Esophagus squamous epithelium (tissue), 5 donors: ENCODE measurements at regions not wholly inside any gene's neighbourhood (a gene's known extent, or its start where the extent isn't known, plus 50 kb on each side); places are given as distances from the start of the nearest gene placed in this dataset.

Source experiments
- DNase-seq: peaks from one replicate; lab custom pipeline; 2025; lab: John Stamatoyannopoulos, UW
- H3K27ac ChIP-seq, 4 donors: fragments of 200-600 bp; sonication (generic); one replicate each; pipeline ENCODE4 v1.5.1; 2016 to 2019; ENCODE audit warnings: mild to moderate bottlenecking in 1 of 4
- H3K27me3 ChIP-seq, 4 donors: fragments of 200-600 bp; sonication (generic); 1 replicate in 3 of 4; 2 replicates in 1 of 4; pipeline versions ENCODE4 v1.5.1 to v1.6.0; 2017 to 2021; ENCODE audit warnings: antibody characterized with exemption in 1 of 4
- H3K36me3 ChIP-seq, 3 donors: fragments of 200-600 bp; sonication (generic); one replicate each; pipeline ENCODE4 v1.5.1; 2016 to 2019
- H3K4me1 ChIP-seq, 3 donors: fragments of 200-600 bp; sonication (generic); one replicate each; pipeline ENCODE4 v1.5.1; 2017 to 2019
- H3K4me3 ChIP-seq, 4 donors: fragments of 200-600 bp; sonication (generic); 1 replicate in 3 of 4; 2 replicates in 1 of 4; pipeline ENCODE4 v1.5.1; 2016 to 2019; ENCODE audit warnings: mild to moderate bottlenecking in 2 of 4, moderate library complexity in 1 of 4
- H3K9me3 ChIP-seq, 3 donors: fragments of 200-600 bp; sonication (generic); one replicate each; pipeline ENCODE4 v1.5.1; 2016 to 2019
- POLR2A ChIP-seq, 4 donors: fragments of 450-650 bp; IDR thresholded peaks; one replicate each; pipeline ENCODE4 v1.6.1; 2017; ENCODE audit warnings: antibody characterized with exemption in 4 of 4, mild to moderate bottlenecking in 4 of 4, moderate library complexity in 3 of 4
- WGBS, 2 donors: methylation state at CpG; one replicate each; pipeline ENCODE4 v1.1.5; 2018; 5-methylcytosine and 5-hydroxymethylcytosine counted together
- intact Hi-C: fragments of 100-400 bp; cut with DNase I; formaldehyde crosslinking; loops from one replicate; pipeline ENCODE4 v1.15.0; 2022
- TF ChIP-seq, protein P1 (sequence below), 6 experiments: fragments of 450-650 bp in 4 of 6; fragments of 200-600 bp in 2 of 6; sonication (generic) in 2 of 6; IDR thresholded peaks; one replicate each; pipeline ENCODE4 v1.5.1; 2016 to 2019; ENCODE audit warnings: antibody characterized with exemption in 6 of 6, mild to moderate bottlenecking in 4 of 6, moderate library complexity in 4 of 6
- donor health status: DM: yes; HTN: yes; CAD: no.

DNA sequence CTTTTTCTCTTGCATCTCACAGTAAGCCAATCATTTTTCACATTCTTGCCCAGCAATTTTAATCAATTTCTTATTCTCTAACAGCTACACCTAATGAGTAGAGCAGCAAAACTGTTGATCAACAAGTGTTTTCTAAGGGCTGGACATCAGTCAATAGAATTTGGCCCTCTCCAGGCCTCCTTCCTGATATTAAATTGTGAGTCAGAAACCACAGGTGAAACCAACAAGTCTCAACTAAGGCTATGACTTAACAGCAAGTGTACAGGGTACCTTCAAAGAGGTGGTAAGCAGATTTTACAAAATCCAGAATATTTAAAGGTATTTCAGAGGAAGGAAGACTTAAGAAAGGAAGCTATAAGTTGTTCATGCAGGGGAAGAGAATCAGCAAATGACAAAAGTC lies 156.5 kb upstream of the ARHGAP24 start:
- intact Hi-C loops, result loop anchor here (2.0 kb wide), 1 partner anchor 16 kb away; no protein-coding TSS in a partner anchor
- DNase-seq, result no peak
- Histone ChIP-seq H3K36me3 (no peaks in the 10 kb centered on the region), H3K27me3 (no peaks in the 10 kb centered on the region), H3K4me3 (no peak overlapping the region), H3K4me1 (no peaks in the 10 kb centered on the region), H3K9me3 (peaks cover 0 to 8% (median 0%) of the 10 kb centered on the region in 3 donors), H3K27ac (no peak overlapping the region)
- no peak for TF ChIP-seq POLR2A (IDR thresholded peaks at IDR 0.05)
- TF ChIP-seq, protein P1, sequence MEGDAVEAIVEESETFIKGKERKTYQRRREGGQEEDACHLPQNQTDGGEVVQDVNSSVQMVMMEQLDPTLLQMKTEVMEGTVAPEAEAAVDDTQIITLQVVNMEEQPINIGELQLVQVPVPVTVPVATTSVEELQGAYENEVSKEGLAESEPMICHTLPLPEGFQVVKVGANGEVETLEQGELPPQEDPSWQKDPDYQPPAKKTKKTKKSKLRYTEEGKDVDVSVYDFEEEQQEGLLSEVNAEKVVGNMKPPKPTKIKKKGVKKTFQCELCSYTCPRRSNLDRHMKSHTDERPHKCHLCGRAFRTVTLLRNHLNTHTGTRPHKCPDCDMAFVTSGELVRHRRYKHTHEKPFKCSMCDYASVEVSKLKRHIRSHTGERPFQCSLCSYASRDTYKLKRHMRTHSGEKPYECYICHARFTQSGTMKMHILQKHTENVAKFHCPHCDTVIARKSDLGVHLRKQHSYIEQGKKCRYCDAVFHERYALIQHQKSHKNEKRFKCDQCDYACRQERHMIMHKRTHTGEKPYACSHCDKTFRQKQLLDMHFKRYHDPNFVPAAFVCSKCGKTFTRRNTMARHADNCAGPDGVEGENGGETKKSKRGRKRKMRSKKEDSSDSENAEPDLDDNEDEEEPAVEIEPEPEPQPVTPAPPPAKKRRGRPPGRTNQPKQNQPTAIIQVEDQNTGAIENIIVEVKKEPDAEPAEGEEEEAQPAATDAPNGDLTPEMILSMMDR (IDR thresholded peaks at IDR 0.05), result no peak

DNA sequence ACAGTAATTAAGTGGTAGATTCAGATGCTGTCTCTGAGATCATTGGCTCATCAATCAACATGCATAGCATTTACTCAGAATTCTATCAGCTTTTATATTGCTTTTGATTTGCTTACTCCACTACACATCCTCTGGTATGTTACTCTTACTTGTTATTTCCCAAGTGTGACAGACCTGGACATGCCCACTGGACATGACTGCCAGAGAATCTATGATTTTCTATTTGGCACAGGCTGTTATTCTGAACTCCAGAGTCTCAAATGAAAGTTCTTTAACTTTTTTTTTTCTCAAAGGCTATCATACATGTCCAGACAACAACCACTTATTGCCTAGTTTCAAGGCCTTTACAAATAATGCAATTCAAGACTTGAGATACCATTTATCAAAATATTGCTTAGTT lies 116.1 kb upstream of the ARHGAP24 start:
- no peak overlapping the region for H3K27ac ChIP-seq
- DNase-seq, result no peak
- TF ChIP-seq, protein P1 (IDR thresholded peaks at IDR 0.05), result no peak
- no peak for TF ChIP-seq POLR2A (IDR thresholded peaks at IDR 0.05)
- H3K27me3 ChIP-seq, result no peaks in the 10 kb centered on the region
- no peaks in the 10 kb centered on the region for H3K9me3 ChIP-seq
- no peaks in the 10 kb centered on the region for H3K4me1 ChIP-seq
- H3K36me3 ChIP-seq, result no peaks in the 10 kb centered on the region
- intact Hi-C loops, result no loop called here
- H3K4me3 ChIP-seq, result no peak overlapping the region

DNA sequence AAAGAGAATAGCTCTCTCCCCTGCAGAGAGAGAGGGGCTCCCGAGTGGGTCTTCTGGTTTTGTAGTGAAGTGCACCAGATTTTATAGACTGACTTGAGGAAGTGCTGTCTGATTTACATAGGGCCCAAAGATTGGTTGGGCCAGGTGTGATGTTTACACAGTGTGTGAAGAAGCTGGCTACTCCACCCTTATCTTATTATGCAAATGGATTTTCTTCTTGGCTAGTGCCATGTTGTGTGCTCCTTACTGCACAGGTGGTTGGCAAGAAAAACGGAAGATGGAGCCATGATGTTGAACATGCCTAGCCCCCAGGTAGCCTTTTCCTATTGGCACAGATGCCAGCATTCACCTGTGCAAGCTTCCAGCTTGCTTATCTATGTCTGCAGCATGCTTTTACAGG lies 112.4 kb upstream of the ARHGAP24 start:
- TF ChIP-seq POLR2A (IDR thresholded peaks at IDR 0.05), result no peak
- DNase-seq, result no peak
- 64 to 72% methylated on average over 2 of the region's 2 CpGs for WGBS, 2 donors
- intact Hi-C loops, result no loop called here
- no peaks in the 10 kb centered on the region for H3K27me3 ChIP-seq
- no peaks in the 10 kb centered on the region for H3K36me3 ChIP-seq
- H3K9me3 ChIP-seq, result no peaks in the 10 kb centered on the region
- no peak overlapping the region for H3K27ac ChIP-seq
- H3K4me3 ChIP-seq, result no peak overlapping the region
- no peaks in the 10 kb centered on the region for H3K4me1 ChIP-seq

DNA sequence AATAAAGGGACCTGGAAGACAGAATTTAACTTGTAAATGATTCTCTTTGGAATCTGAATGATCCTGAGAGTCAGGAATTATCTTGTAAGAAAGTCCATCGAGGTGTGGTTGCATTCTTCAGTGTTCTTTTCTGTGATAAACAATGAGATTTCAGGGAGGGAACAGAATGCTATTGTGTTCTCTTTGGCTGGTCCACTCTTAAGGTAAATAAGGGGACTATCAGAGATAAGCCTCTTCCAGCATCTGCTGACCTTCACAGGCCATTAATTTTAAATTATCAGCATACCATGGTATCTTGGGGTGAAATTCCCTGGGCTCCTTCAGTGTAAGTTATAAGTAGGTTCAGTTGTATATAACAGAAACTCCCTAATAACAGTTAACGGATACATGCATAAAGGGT lies 107.1 kb upstream of the ARHGAP24 start:
- no peak for DNase-seq
- Histone ChIP-seq H3K4me1 (no peaks in the 10 kb centered on the region), H3K27me3 (no peaks in the 10 kb centered on the region), H3K4me3 (no peak overlapping the region), H3K36me3 (no peaks in the 10 kb centered on the region), H3K9me3 (no peaks in the 10 kb centered on the region), H3K27ac (no peak overlapping the region)
- TF ChIP-seq, protein P1 (IDR thresholded peaks at IDR 0.05), result no peak
- TF ChIP-seq POLR2A (IDR thresholded peaks at IDR 0.05), result no peak
- intact Hi-C loops, result no loop called here
- WGBS, 2 donors, result 54 to 60% methylated on average over 2 of the region's 2 CpGs

DNA sequence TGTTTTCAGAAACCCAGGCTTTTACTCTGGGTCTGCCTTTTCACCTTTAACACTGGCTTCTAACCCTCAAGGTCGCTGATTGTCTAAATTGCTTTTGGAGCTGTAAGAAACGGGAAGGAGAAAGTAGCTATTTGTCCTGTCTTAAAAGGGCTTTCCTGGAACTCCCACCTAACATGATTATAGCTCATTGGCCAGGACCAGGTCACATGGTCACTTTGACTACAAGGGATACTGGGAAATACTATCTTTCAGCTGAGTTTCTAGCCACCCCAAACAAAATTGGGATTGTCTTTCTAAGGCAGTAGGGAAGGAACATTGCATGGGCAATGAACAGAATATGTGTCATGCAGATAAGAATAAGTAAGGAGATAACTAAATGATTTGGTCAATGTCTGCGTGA lies 106.7 kb upstream of the ARHGAP24 start:
- no peaks in the 10 kb centered on the region for H3K27me3 ChIP-seq
- 64 to 82% methylated on average over 3 of the region's 3 CpGs for whole genome bisulfite sequencing, 2 donors
- no peaks in the 10 kb centered on the region for H3K4me1 ChIP-seq
- H3K27ac ChIP-seq, result no peak overlapping the region
- no peak overlapping the region for H3K4me3 ChIP-seq
- intact Hi-C loops, result no loop called here
- no peak for DNase-seq
- TF ChIP-seq, protein P1 (IDR thresholded peaks at IDR 0.05), result no peak
- TF ChIP-seq POLR2A (IDR thresholded peaks at IDR 0.05), result no peak
- H3K9me3 ChIP-seq, result no peaks in the 10 kb centered on the region
- no peaks in the 10 kb centered on the region for H3K36me3 ChIP-seq

DNA sequence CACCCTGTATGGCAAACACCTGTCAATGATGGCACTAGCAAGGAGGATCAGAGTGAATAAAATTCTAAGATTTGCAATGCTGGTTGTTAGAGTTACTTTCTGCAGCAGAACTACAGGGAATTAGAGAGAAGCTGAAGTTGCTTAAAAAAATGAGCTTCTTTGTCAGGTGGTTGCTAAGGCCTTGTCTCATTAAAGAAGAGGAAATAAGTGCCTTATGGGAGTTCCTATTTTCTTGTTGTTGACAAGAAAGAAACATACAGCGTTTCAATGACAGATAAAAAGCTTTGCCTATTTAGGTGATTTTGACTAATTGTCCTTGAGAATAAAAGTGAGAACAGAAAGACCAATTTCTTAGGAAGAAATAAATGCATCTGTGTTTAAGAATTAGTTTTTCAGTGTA lies 106.0 kb upstream of the ARHGAP24 start:
- H3K4me3 ChIP-seq, result no peak overlapping the region
- DNase-seq, result no peak
- H3K27me3 ChIP-seq, result no peaks in the 10 kb centered on the region
- H3K9me3 ChIP-seq, result no peaks in the 10 kb centered on the region
- no peaks in the 10 kb centered on the region for H3K36me3 ChIP-seq
- no peak overlapping the region for H3K27ac ChIP-seq
- WGBS, 2 donors, result 63 to 73% methylated on average over 1 of the region's 1 CpG
- intact Hi-C loops, result no loop called here
- no peaks in the 10 kb centered on the region for H3K4me1 ChIP-seq
- no peak for TF ChIP-seq POLR2A (IDR thresholded peaks at IDR 0.05)
- TF ChIP-seq, protein P1 (IDR thresholded peaks at IDR 0.05), result no peak
